Middle frontal gyrus (tissue), 1 donor: ENCODE measurements at regions not wholly inside any gene's neighbourhood (a gene's known extent, or its start where the extent isn't known, plus 50 kb on each side); places are given as distances from the start of the nearest gene placed in this dataset.
"Not testable (repeated sequence)": the region's sequence is repeated elsewhere in the genome, so short reads cannot be mapped to it uniquely, and the experiment has no call there.

Experiments
- DNase-seq: peaks from one replicate; pipeline ENCODE4 v3.0.0-alpha.2; 2015; ENCODE audit warnings: low spot score; ENCODE audit errors: extremely low spot score

- not testable (repeated sequence) for DNase-seq
These were observed 53.3 kb upstream of the ARL4D start for GRCh38 chr17:43345515-43345914.

- DNase-seq = no peak
These were observed 54.1 kb upstream of the ARL4D start for GRCh38 chr17:43344685-43345084.

GRCh38 chr17:43342589-43342890 lies 56.3 kb upstream of the ARL4D start:
- no peak for DNase-seq

- no peak for DNase-seq
These were observed 56.8 kb upstream of the ARL4D start for GRCh38 chr17:43341715-43342588.

GRCh38 chr17:43338886-43339516 lies 59.8 kb upstream of the ARL4D start:
- peak; percentile 39 for DNase-seq

- no peak for DNase-seq
These were observed 60.9 kb upstream of the ARL4D start for GRCh38 chr17:43337684-43338428.

- no peak for DNase-seq
These were observed 63.9 kb upstream of the ARL4D start for GRCh38 chr17:43334738-43335402.

- no peak for DNase-seq
These were observed 65.3 kb upstream of the ARL4D start for GRCh38 chr17:43333433-43333943.

- no peak for DNase-seq
These were observed 66.6 kb upstream of the ARL4D start for GRCh38 chr17:43332230-43332629.

GRCh38 chr17:43330876-43331639 lies 67.7 kb upstream of the ARL4D start:
- no peak for DNase-seq

GRCh38 chr17:43329183-43329582 lies 69.6 kb upstream of the ARL4D start:
- no peak for DNase-seq

GRCh38 chr17:43328650-43329049 lies 70.1 kb upstream of the ARL4D start:
- no peak for DNase-seq

GRCh38 chr17:43327834-43328420 lies 70.9 kb upstream of the ARL4D start:
- no peak for DNase-seq

GRCh38 chr17:43327421-43327820 lies 71.4 kb upstream of the ARL4D start:
- no peak for DNase-seq

- DNase-seq = no peak
These were observed 72.1 kb upstream of the ARL4D start for GRCh38 chr17:43326490-43327275.

- DNase-seq = no peak
These were observed 74.4 kb upstream of the ARL4D start for GRCh38 chr17:43324205-43324893.

- no peak for DNase-seq
These were observed 79.3 kb upstream of the ARL4D start for GRCh38 chr17:43319293-43320124.

GRCh38 chr17:43316522-43317142 lies 82.2 kb upstream of the ARL4D start:
- no peak for DNase-seq
